ENCODE measurements at regions not wholly inside any gene's neighbourhood (a gene's known extent, or its start where the extent isn't known, plus 50 kb on each side); places are given as distances from the start of the nearest gene placed in this dataset.

DNA sequence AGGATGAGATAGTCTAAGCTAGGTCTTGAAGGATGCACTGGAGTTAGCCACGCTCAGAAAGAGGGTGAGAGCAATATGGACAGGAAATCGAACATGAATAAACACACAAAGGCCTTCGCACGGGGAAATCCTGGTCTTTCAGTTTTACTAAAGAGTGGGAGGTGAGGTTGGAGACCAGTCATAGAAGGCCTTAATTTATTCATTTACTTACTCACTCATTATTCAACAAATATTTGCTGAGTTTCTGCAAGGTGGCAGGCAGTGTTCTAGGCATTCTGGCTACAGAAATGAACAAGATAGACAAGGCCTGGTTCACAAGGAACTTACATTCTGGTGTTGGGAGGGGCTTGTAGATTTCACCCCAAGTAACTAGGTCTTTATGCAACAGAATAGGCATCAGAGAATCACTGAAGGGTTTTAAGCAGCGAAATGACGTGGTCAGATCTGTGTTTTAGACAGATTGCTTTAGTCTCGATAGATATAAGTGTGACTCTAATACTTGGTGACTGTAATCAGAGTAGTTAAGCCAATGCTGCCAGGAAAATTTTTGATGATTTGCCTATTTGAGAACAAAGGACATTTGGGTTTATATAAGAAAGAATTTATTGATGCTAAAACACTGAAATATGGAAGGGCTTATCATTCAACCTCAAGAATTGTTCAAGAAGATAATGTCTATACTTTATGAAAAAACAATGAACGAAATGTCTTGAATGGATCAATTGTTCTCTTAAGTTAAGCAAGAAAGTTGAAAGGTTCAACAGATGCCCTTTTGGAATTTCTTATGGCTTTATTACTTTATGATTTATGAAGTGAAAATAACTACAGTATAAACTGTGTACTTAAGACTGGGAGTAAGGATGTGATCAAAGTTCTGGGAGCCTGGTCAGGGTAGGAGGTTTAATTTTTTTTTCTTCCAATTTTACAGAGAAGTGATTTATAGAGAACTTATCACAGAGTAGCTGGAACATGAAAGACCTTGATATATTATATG, 184.4 kb upstream of the CASK start:
- no peaks in the 10 kb centered on the region for H3K27me3 ChIP-seq (ENCODE audit: control insufficient read depth, insufficient read depth, low read length)
- H3K4me3 ChIP-seq (ENCODE audit: low read depth, low read length), result no peak overlapping the region
- no peaks in the 10 kb centered on the region for H3K36me3 ChIP-seq (ENCODE audit: control insufficient read depth, insufficient read depth, low read length)
- TF ChIP-seq, protein P1, sequence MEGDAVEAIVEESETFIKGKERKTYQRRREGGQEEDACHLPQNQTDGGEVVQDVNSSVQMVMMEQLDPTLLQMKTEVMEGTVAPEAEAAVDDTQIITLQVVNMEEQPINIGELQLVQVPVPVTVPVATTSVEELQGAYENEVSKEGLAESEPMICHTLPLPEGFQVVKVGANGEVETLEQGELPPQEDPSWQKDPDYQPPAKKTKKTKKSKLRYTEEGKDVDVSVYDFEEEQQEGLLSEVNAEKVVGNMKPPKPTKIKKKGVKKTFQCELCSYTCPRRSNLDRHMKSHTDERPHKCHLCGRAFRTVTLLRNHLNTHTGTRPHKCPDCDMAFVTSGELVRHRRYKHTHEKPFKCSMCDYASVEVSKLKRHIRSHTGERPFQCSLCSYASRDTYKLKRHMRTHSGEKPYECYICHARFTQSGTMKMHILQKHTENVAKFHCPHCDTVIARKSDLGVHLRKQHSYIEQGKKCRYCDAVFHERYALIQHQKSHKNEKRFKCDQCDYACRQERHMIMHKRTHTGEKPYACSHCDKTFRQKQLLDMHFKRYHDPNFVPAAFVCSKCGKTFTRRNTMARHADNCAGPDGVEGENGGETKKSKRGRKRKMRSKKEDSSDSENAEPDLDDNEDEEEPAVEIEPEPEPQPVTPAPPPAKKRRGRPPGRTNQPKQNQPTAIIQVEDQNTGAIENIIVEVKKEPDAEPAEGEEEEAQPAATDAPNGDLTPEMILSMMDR (IDR thresholded peaks at IDR 0.05; ENCODE audit: insufficient read depth, low read length, poor library complexity, severe bottlenecking), result no peak
- DNase-seq (ENCODE audit: low read depth), result no peak

DNA sequence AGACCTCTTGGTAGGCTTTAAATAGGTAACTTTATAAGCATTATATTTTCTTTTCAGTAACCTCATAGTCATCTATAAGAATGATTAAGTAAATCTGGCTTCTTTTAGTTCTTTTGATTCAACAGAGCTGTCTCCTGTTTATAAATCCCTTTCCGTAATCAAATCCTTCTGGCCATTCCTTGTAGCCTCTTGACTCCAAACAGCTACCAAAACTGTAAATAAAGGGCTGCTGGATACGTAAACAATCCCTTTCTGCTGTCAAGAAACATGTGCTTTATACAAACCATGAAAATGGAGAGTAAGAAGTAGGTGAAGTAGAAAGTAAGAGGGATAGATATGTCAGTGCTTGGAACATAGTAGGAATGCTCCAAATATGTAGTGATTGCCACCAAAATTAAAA, 183.2 kb upstream of the CASK start:
- Histone ChIP-seq H3K4me3 (ENCODE audit: low read depth, low read length) (no peak overlapping the region), H3K27me3 (ENCODE audit: control insufficient read depth, insufficient read depth, low read length) (no peaks in the 10 kb centered on the region), H3K36me3 (ENCODE audit: control insufficient read depth, insufficient read depth, low read length) (no peaks in the 10 kb centered on the region)
- TF ChIP-seq, protein P1 (IDR thresholded peaks at IDR 0.05; ENCODE audit: insufficient read depth, low read length, poor library complexity, severe bottlenecking), result no peak
- DNase-seq (ENCODE audit: low read depth), result no peak

DNA sequence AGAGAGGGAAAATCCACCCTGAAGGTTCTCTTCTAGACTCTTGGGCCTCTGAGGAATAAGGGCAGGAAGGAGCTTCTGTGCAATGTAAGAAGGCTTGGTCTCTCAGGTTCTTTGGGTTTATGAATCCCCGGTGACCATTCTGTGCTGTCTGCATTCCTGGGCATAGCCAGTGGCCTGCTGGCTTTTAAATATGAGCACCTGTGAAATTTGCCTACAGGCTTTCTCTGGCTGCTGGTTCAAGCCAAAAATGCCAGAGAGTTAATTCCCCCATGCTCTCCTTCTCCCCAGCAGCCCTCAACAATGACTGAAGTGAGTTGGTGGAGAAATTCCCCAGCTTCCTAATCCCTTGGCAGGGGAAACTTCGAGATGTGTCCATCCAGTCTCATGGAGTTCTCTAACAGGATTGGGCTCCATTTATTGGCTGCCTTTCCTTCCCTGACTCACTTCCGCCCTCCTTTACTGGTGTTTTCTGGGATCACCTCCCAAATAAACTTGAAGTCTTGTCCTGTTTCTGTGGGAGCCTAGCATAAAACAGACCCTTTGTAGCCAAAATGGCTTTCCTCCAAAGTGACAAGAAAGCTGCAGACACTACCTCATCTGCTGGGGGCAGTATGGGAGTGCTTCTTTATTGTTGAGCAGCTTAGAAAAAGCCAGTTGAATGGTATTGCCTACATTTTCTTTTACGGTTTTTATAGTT, 179.4 kb upstream of the CASK start:
- Histone ChIP-seq H3K27me3 (ENCODE audit: control insufficient read depth, insufficient read depth, low read length) (no peaks in the 10 kb centered on the region), H3K4me3 (ENCODE audit: low read depth, low read length) (no peak overlapping the region), H3K36me3 (ENCODE audit: control insufficient read depth, insufficient read depth, low read length) (no peaks in the 10 kb centered on the region)
- TF ChIP-seq, protein P1 (IDR thresholded peaks at IDR 0.05; ENCODE audit: insufficient read depth, low read length, poor library complexity, severe bottlenecking), result no peak
- DNase-seq (ENCODE audit: low read depth), result no peak

DNA sequence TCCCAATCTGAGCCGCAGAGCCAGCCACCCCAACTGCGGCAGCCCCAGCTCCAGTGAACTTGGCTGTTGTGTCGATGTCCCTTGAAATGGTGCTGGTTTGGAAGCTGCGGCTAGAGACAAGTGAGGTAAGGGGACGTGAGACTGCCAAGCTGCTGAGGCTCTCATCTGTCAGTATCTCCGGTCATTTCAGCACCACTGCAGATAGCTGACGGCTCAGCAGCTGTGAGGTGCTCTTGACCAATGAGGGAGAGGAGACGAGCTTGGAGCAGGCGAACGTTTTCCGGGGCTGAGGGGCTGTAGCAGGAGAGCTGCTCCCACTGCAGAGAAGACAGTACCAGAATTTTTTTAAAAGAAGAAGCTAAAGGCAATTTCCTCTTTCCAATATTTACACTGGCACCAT, 175.5 kb upstream of the CASK start:
- Histone ChIP-seq H3K4me3 (ENCODE audit: low read depth, low read length) (no peak overlapping the region), H3K36me3 (ENCODE audit: control insufficient read depth, insufficient read depth, low read length) (no peaks in the 10 kb centered on the region), H3K27me3 (ENCODE audit: control insufficient read depth, insufficient read depth, low read length) (no peaks in the 10 kb centered on the region)
- no peak for DNase-seq (ENCODE audit: low read depth)
- TF ChIP-seq, protein P1 (IDR thresholded peaks at IDR 0.05; ENCODE audit: insufficient read depth, low read length, poor library complexity, severe bottlenecking), result no peak

DNA sequence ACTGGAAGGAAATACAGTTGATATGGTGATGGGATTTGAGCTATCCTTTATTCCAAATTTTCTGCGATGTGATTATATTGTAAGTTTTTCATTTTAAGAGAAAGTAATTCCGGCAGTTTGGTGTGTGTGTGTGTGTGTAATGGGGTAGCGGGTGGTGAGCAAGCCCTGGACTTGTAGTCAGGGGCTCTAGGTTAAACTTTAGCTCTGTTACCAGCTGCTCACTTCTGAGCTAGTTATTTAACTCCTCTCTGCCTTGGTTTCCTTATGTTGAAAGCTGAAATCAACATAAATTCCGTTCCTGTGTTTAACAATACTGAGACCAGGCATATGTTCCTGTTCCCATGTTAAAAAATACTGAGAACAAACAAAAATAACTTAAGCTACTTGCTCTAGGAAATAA, 174.1 kb upstream of the CASK start:
- TF ChIP-seq, protein P1 (IDR thresholded peaks at IDR 0.05; ENCODE audit: insufficient read depth, low read length, poor library complexity, severe bottlenecking), result no peak
- H3K27me3 ChIP-seq (ENCODE audit: control insufficient read depth, insufficient read depth, low read length), result no peaks in the 10 kb centered on the region
- DNase-seq (ENCODE audit: low read depth), result no peak
- H3K36me3 ChIP-seq (ENCODE audit: control insufficient read depth, insufficient read depth, low read length), result no peaks in the 10 kb centered on the region
- H3K4me3 ChIP-seq (ENCODE audit: low read depth, low read length), result no peak overlapping the region
